SK-N-SH treated with all-trans-retinoic acid at 6 μM for 48 hours (cell line): ENCODE measurements at regions not wholly inside any gene's neighbourhood (a gene's known extent, or its start where the extent isn't known, plus 50 kb on each side); places are given as distances from the start of the nearest gene placed in this dataset.

ENCODE experiments used
- ATAC-seq: fragments of 200-7000 bp; cut with Tn5 transposase; 3 replicates; pipeline ENCODE4 v1.9.1; 2020; ENCODE audit warnings: mild to moderate bottlenecking, moderate library complexity
- ARNTL ChIP-seq: fragments of 450-650 bp; formaldehyde crosslinking; IDR thresholded peaks from 2 replicates; pipeline ENCODE4 v1.5.0; 2020; ENCODE audit warnings: low read depth, mild to moderate bottlenecking, moderate library complexity, borderline replicate concordance
- BACH2 ChIP-seq: fragments of 250-450 bp; sonication (Bioruptor Pico); IDR thresholded peaks from 2 replicates; pipeline ENCODE4 v1.9.0; 2021; ENCODE audit warnings: mild to moderate bottlenecking, borderline replicate concordance
- CSDC2 ChIP-seq: fragments of 250-450 bp; sonication (Bioruptor Pico); IDR thresholded peaks from 2 replicates; pipeline ENCODE4 v1.5.0; 2020; ENCODE audit warnings: mild to moderate bottlenecking, moderate library complexity
- CSRNP3 ChIP-seq: fragments of 250-450 bp; sonication (Bioruptor Pico); IDR thresholded peaks from 2 replicates; pipeline ENCODE4 v1.5.1; 2021; ENCODE audit warnings: mild to moderate bottlenecking, moderate library complexity
- ESRRG ChIP-seq: fragments of 250-450 bp; sonication (Bioruptor Pico); IDR thresholded peaks from 2 replicates; pipeline ENCODE4 v1.6.1; 2021; ENCODE audit warnings: mild to moderate bottlenecking
- GLIS3 ChIP-seq: fragments of 250-450 bp; sonication (Bioruptor Pico); IDR thresholded peaks from 2 replicates; pipeline ENCODE4 v1.5.0; 2020; ENCODE audit warnings: mild to moderate bottlenecking, moderate library complexity
- OSR1 ChIP-seq: fragments of 250-450 bp; sonication (Bioruptor Pico); IDR thresholded peaks from 2 replicates; pipeline ENCODE4 v1.8.0; 2022; ENCODE audit warnings: moderate library complexity, mild to moderate bottlenecking, inconsistent platforms
- PPARA ChIP-seq: fragments of 250-450 bp; sonication (Bioruptor Pico); IDR thresholded peaks from 2 replicates; pipeline ENCODE4 v1.5.0; 2020; ENCODE audit warnings: mild to moderate bottlenecking, borderline replicate concordance
- RARB ChIP-seq: fragments of 250-450 bp; sonication (Bioruptor Pico); IDR thresholded peaks from 2 replicates; pipeline ENCODE4 v1.8.0; 2021; ENCODE audit warnings: mild to moderate bottlenecking, moderate library complexity
- SNAI2 ChIP-seq: fragments of 250-450 bp; sonication (Bioruptor Pico); IDR thresholded peaks from 2 replicates; pipeline ENCODE4 v1.5.0; 2020; ENCODE audit warnings: mild to moderate bottlenecking, moderate library complexity
- TSHZ2 ChIP-seq: fragments of 250-450 bp; sonication (Bioruptor Pico); IDR thresholded peaks from 2 replicates; pipeline ENCODE4 v1.5.0; 2020; ENCODE audit warnings: mild to moderate bottlenecking, moderate library complexity
- ZC3H10 ChIP-seq: fragments of 250-450 bp; sonication (Bioruptor Pico); IDR thresholded peaks from 2 replicates; pipeline ENCODE4 v1.5.1; 2021; ENCODE audit warnings: mild to moderate bottlenecking, moderate library complexity
- ZFP3 ChIP-seq: fragments of 250-450 bp; sonication (Bioruptor Pico); IDR thresholded peaks from 2 replicates; pipeline ENCODE4 v1.5.0; 2020; ENCODE audit warnings: mild to moderate bottlenecking, moderate library complexity
- ZFP30 ChIP-seq: fragments of 450-650 bp; formaldehyde crosslinking; IDR thresholded peaks from 2 replicates; pipeline ENCODE4 v1.5.0; 2022; ENCODE audit warnings: mild to moderate bottlenecking, moderate library complexity
- ZNF70 ChIP-seq: fragments of 450-650 bp; formaldehyde crosslinking; IDR thresholded peaks from 2 replicates; pipeline ENCODE4 v1.5.0; 2020; ENCODE audit warnings: mild to moderate bottlenecking, moderate library complexity
- ZNF8 ChIP-seq: fragments of 450-650 bp; formaldehyde crosslinking; IDR thresholded peaks from 2 replicates; pipeline ENCODE4 v1.5.0; 2020; ENCODE audit warnings: mild to moderate bottlenecking, moderate library complexity
- TF ChIP-seq, protein P1 (sequence below): fragments of 250-450 bp; sonication (Bioruptor Pico); IDR thresholded peaks from 2 replicates; pipeline ENCODE4 v1.8.0; 2021; ENCODE audit warnings: low read depth, mild to moderate bottlenecking, moderate library complexity, borderline replicate concordance
- TF ChIP-seq, protein P2 (sequence below): fragments of 250-450 bp; sonication (Bioruptor Pico); IDR thresholded peaks from 2 replicates; pipeline ENCODE4 v1.8.0; 2020; ENCODE audit warnings: mild to moderate bottlenecking, moderate library complexity, borderline replicate concordance
- TF ChIP-seq, protein P3 (sequence below): fragments of 250-450 bp; sonication (Bioruptor Pico); IDR thresholded peaks from 2 replicates; pipeline ENCODE4 v1.5.1; 2020; ENCODE audit warnings: low read depth, mild to moderate bottlenecking, moderate library complexity

DNA sequence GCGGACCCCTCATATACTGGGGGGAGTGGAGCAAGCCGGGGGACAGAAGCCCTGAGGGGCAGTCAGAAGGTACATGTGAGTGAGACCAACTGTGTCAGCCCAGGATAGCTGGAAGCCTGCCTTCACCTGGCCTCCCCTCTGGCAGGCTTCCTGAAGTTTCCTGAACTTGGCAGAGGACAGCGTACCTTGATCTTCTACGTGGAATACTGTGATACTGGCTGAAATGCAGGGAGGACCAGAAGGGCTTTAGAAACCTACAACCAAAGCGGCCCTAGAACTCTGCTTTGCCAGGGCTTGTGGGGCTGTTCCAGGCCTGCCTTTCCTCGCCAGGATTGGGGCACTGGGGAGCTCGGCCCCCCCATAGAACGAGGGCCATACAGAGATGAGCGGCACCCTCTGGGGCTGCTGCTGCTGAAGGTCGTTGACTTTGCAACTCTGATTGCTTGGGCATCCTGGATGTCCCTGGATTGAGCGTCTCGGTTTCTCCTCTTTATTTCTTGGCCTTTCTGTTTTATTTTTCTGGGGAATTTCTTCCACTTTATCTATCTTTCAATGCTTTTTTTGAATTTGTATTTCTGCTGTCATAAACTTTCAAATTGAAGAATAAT is 66.5 kb downstream of the SLC25A47 start:
- TF ChIP-seq TSHZ2 = no peak
- no peak for TF ChIP-seq CSDC2 (CRISPR knock-in tag)
- no peak for TF ChIP-seq OSR1
- TF ChIP-seq BACH2 = no peak
- no peak for TF ChIP-seq ARNTL
- TF ChIP-seq ZNF8 (CRISPR knock-in tag) = no peak
- no peak for TF ChIP-seq ZNF70 (CRISPR knock-in tag)
- no peak for TF ChIP-seq PPARA (CRISPR knock-in tag)
- no peak for TF ChIP-seq GLIS3 (CRISPR knock-in tag)
- TF ChIP-seq, protein P1, sequence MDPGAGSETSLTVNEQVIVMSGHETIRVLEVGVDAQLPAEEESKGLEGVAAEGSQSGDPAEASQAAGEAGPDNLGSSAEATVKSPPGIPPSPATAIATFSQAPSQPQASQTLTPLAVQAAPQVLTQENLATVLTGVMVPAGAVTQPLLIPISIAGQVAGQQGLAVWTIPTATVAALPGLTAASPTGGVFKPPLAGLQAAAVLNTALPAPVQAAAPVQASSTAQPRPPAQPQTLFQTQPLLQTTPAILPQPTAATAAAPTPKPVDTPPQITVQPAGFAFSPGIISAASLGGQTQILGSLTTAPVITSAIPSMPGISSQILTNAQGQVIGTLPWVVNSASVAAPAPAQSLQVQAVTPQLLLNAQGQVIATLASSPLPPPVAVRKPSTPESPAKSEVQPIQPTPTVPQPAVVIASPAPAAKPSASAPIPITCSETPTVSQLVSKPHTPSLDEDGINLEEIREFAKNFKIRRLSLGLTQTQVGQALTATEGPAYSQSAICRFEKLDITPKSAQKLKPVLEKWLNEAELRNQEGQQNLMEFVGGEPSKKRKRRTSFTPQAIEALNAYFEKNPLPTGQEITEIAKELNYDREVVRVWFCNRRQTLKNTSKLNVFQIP = no peak
- no peak for TF ChIP-seq ZFP30
- no peak for TF ChIP-seq SNAI2 (CRISPR knock-in tag)
- no peak for ATAC-seq

- TF ChIP-seq, protein P2, sequence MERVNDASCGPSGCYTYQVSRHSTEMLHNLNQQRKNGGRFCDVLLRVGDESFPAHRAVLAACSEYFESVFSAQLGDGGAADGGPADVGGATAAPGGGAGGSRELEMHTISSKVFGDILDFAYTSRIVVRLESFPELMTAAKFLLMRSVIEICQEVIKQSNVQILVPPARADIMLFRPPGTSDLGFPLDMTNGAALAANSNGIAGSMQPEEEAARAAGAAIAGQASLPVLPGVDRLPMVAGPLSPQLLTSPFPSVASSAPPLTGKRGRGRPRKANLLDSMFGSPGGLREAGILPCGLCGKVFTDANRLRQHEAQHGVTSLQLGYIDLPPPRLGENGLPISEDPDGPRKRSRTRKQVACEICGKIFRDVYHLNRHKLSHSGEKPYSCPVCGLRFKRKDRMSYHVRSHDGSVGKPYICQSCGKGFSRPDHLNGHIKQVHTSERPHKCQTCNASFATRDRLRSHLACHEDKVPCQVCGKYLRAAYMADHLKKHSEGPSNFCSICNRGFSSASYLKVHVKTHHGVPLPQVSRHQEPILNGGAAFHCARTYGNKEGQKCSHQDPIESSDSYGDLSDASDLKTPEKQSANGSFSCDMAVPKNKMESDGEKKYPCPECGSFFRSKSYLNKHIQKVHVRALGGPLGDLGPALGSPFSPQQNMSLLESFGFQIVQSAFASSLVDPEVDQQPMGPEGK (CRISPR knock-in tag) = no peak
- TF ChIP-seq SNAI2 (CRISPR knock-in tag) = no peak
- TF ChIP-seq ZFP3 (CRISPR knock-in tag) = no peak
- no peak for TF ChIP-seq ARNTL
- TF ChIP-seq TSHZ2 = no peak
- no peak for TF ChIP-seq OSR1
- TF ChIP-seq CSRNP3 = no peak
- TF ChIP-seq ESRRG (CRISPR knock-in tag) = no peak
- TF ChIP-seq, protein P3, sequence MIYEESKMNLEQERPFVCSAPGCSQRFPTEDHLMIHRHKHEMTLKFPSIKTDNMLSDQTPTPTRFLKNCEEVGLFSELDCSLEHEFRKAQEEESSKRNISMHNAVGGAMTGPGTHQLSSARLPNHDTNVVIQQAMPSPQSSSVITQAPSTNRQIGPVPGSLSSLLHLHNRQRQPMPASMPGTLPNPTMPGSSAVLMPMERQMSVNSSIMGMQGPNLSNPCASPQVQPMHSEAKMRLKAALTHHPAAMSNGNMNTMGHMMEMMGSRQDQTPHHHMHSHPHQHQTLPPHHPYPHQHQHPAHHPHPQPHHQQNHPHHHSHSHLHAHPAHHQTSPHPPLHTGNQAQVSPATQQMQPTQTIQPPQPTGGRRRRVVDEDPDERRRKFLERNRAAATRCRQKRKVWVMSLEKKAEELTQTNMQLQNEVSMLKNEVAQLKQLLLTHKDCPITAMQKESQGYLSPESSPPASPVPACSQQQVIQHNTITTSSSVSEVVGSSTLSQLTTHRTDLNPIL = no peak
- no peak for TF ChIP-seq RARB (CRISPR knock-in tag)
- TF ChIP-seq ZFP30 = no peak
- TF ChIP-seq, protein P1 = no peak
- TF ChIP-seq ZC3H10 = no peak
- TF ChIP-seq BACH2 = no peak
- no peak for TF ChIP-seq CSDC2 (CRISPR knock-in tag)
- no peak for TF ChIP-seq PPARA (CRISPR knock-in tag)
- TF ChIP-seq, all 23 proteins: peak for 0
- no peak for ATAC-seq
These were observed 68.0 kb downstream of the SLC25A47 start for GRCh38 chr14:100391173-100391572.
